K562 (cell line): ENCODE measurements at regions not wholly inside any gene's neighbourhood (a gene's known extent, or its start where the extent isn't known, plus 50 kb on each side); places are given as distances from the start of the nearest gene placed in this dataset.

Experiments
- ATAC-seq: fragments of 200-7000 bp; cut with Tn5 transposase; 3 replicates; pipeline ENCODE4 v1.9.1; 2020; ENCODE audit warnings: moderate library complexity
- BruUV-seq: library from RNA; stranded (reverse); fragments of 400-500 nt; replicated peaks from 2 replicates; lab custom pipeline; 2021; lab: Mats Ljungman, UMichigan
- CTCF ChIA-PET: fragments of 300-600 bp; formaldehyde crosslinking; extraction: SDS; loops from one replicate; lab custom pipeline; 2021; ENCODE audit warnings: low intra/inter-chr PET ratio; lab: Yijun Ruan, JAX
- POLR2A ChIA-PET: fragments of 300-600, 350-650 bp; sonication (Branson Sonifier 250); formaldehyde crosslinking; extraction: SDS; loops from one replicate; lab custom pipeline; 2021; ENCODE audit warnings: antibody characterized with exemption, inconsistent platforms; lab: Yijun Ruan, JAX
- DNase-seq, 4 experiments: peaks; one replicate each; pipeline versions ENCODE4 v3.0.0 to v3.0.0-alpha.2; 2011 to 2018; ENCODE audit warnings: low spot score in 3 of 4, mixed read lengths in 3 of 4; ENCODE audit errors: extremely low read depth in 1 of 4
- FAIRE-seq: peaks from 2 replicates; lab custom pipeline; 2011; peaks lifted over from hg19 to GRCh38; lab: Jason Lieb, UNC
- H2AFZ ChIP-seq: 2 replicates; pipeline ENCODE4 v1.6.0; 2011; ENCODE audit warnings: low read depth, low read length, control low read depth, inconsistent platforms
- H3K27ac ChIP-seq: fragments of 200-600 bp; 3 replicates; pipeline ENCODE4 v1.8.0; 2011; ENCODE audit warnings: low read depth, mild to moderate bottlenecking, control low read depth, inconsistent platforms, low read length, moderate library complexity, mixed read lengths; ENCODE audit errors: extremely low read depth
- H3K27me3 ChIP-seq, 2 experiments: fragments of 300-600 bp in 1 of 2; 2 replicates in 1 of 2; 3 replicates in 1 of 2; pipeline versions ENCODE4 v1.6.0 to v1.8.0; 2011; ENCODE audit warnings: inconsistent platforms in 2 of 2, low read length in 2 of 2, mild to moderate bottlenecking in 1 of 2, mixed read lengths in 1 of 2, moderate library complexity in 1 of 2; ENCODE audit not compliant: control insufficient read depth in 2 of 2, insufficient read depth in 2 of 2
- H3K36me3 ChIP-seq: fragments of 300-600 bp; 3 replicates; pipeline ENCODE4 v1.8.0; 2011; ENCODE audit warnings: mild to moderate bottlenecking, low read length, inconsistent platforms; ENCODE audit not compliant: control insufficient read depth, insufficient read depth
- H3K4me1 ChIP-seq, 2 experiments: fragments of 200-600 bp in 1 of 2; replicated peaks in 1 of 2; 2 replicates in 1 of 2; 3 replicates in 1 of 2; pipeline versions ENCODE4 v1.5.1 to v1.8.0; 2011; ENCODE audit warnings: inconsistent platforms in 2 of 2, low read length in 2 of 2, mild to moderate bottlenecking in 1 of 2, mixed read lengths in 1 of 2, moderate library complexity in 1 of 2; ENCODE audit not compliant: control insufficient read depth in 2 of 2, insufficient read depth in 2 of 2
- H3K4me2 ChIP-seq: 2 replicates; pipeline ENCODE4 v1.6.1; 2011; ENCODE audit warnings: low read length, control low read depth, inconsistent platforms, mixed read lengths; ENCODE audit not compliant: insufficient read depth
- H3K4me3 ChIP-seq: fragments of 200-600 bp; sonication (generic), shearing (Covaris generic); 2 replicates; pipeline ENCODE4 v1.5.1; 2016; ENCODE audit warnings: control low read depth, inconsistent platforms
- H3K79me2 ChIP-seq: fragments of 200-600 bp; 3 replicates; pipeline ENCODE4 v1.8.0; 2011; ENCODE audit warnings: low read length, inconsistent platforms; ENCODE audit not compliant: control insufficient read depth, insufficient read depth
- H3K9ac ChIP-seq, 2 experiments: 2 replicates each; pipeline versions ENCODE4 v1.6.0 to v1.6.1; 2011; ENCODE audit warnings: low read depth in 2 of 2, low read length in 2 of 2, control low read depth in 1 of 2, inconsistent platforms in 1 of 2, mild to moderate bottlenecking in 1 of 2, mixed read lengths in 1 of 2; ENCODE audit not compliant: insufficient read depth in 1 of 2
- H3K9me1 ChIP-seq: one replicate; pipeline ENCODE4 v1.6.0; 2011; ENCODE audit warnings: inconsistent platforms, mild to moderate bottlenecking, low read length, moderate library complexity; ENCODE audit not compliant: control insufficient read depth, insufficient read depth
- H3K9me3 ChIP-seq: replicated peaks from 2 replicates; pipeline ENCODE4 v1.5.1; 2011; ENCODE audit warnings: low read depth, low read length, inconsistent platforms; ENCODE audit not compliant: control insufficient read depth, insufficient read depth
- H4K20me1 ChIP-seq: replicated peaks from 2 replicates; pipeline ENCODE4 v1.6.1; 2011; ENCODE audit warnings: low read length, inconsistent platforms, mixed read lengths; ENCODE audit not compliant: control insufficient read depth, insufficient read depth
- KLF16 ChIP-seq: IDR thresholded peaks from 2 replicates; pipeline ENCODE4 v1.6.1; 2016; ENCODE audit warnings: antibody characterized with exemption
- NCOA4 ChIP-seq: fragments of 450-650 bp; IDR thresholded peaks from 2 replicates; pipeline ENCODE4 v1.6.1; 2018; ENCODE audit warnings: mild to moderate bottlenecking; ENCODE audit not compliant: partially characterized antibody
- ZNF445 ChIP-seq: fragments of 250-450 bp; sonication (Bioruptor Pico); IDR thresholded peaks from 2 replicates; pipeline ENCODE4 v1.4.0; 2020; ENCODE audit warnings: low read depth, mild to moderate bottlenecking, moderate library complexity
- WGBS: fragments of 100-300 bp; shearing (Covaris generic); methylation state at CpG from one replicate; pipeline ENCODE4 v1.1.6; 2016; ENCODE audit warnings: low coverage, mixed read lengths; ENCODE audit not compliant: insufficient coverage; ENCODE audit errors: missing lambda C conversion rate; 5-methylcytosine and 5-hydroxymethylcytosine counted together
- in situ Hi-C: fragments of 300-500 bp; cut with MboI; formaldehyde crosslinking; loops from 4 replicates; pipeline ENCODE4 v1.15.0; 2018; ENCODE audit warnings: inconsistent platforms, mixed read lengths
- intact Hi-C: fragments of 100-400 bp; cut with micrococcal nuclease; formaldehyde crosslinking; loops from 2 replicates; pipeline ENCODE4 v1.14.2; 2022
- TF ChIP-seq, protein P1 (sequence below): sonication (generic); formaldehyde crosslinking; IDR thresholded peaks from 2 replicates; pipeline ENCODE4 v1.8.0; 2022; ENCODE audit warnings: mild to moderate bottlenecking, missing genetic modification reagents
- TF ChIP-seq, protein P2 (sequence below): IDR thresholded peaks from 2 replicates; pipeline ENCODE4 v1.6.1; 2016; ENCODE audit warnings: missing genetic modification characterization, missing compliant biosample characterization

GRCh38 chr16:86980644-86981043 lies 336.5 kb downstream of the C16orf95 start (continued):
- TF ChIP-seq ZNF445, result no peak

DNA sequence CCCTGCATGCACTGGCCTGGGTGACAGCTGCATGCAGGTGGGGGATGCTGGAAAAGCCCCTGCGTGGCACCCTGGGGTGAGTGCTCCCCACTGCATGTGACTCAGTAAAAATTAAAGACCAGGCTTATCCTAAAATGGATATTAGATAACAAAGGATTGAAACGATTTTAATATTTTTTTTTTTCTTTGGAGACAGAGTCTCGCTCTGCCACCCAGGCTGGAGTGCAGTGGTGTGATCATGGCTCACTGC lies 334.9 kb downstream of the C16orf95 start:
- no peaks in the 10 kb centered on the region for H3K9me3 ChIP-seq
- TF ChIP-seq KLF16 (no peak), NCOA4 (no peak)
- TF ChIP-seq, protein P1, sequence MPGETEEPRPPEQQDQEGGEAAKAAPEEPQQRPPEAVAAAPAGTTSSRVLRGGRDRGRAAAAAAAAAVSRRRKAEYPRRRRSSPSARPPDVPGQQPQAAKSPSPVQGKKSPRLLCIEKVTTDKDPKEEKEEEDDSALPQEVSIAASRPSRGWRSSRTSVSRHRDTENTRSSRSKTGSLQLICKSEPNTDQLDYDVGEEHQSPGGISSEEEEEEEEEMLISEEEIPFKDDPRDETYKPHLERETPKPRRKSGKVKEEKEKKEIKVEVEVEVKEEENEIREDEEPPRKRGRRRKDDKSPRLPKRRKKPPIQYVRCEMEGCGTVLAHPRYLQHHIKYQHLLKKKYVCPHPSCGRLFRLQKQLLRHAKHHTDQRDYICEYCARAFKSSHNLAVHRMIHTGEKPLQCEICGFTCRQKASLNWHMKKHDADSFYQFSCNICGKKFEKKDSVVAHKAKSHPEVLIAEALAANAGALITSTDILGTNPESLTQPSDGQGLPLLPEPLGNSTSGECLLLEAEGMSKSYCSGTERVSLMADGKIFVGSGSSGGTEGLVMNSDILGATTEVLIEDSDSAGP (CRISPR knock-in tag), result no peak
- TF ChIP-seq, protein P2, sequence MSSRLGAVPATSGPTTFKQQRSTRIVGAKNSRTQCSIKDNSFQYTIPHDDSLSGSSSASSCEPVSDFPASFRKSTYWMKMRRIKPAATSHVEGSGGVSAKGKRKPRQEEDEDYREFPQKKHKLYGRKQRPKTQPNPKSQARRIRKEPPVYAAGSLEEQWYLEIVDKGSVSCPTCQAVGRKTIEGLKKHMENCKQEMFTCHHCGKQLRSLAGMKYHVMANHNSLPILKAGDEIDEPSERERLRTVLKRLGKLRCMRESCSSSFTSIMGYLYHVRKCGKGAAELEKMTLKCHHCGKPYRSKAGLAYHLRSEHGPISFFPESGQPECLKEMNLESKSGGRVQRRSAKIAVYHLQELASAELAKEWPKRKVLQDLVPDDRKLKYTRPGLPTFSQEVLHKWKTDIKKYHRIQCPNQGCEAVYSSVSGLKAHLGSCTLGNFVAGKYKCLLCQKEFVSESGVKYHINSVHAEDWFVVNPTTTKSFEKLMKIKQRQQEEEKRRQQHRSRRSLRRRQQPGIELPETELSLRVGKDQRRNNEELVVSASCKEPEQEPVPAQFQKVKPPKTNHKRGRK (tag), result peak; percentile 81
- H4K20me1 ChIP-seq, result no peaks in the 10 kb centered on the region
- 3% methylated on average over 3 of the region's 3 CpGs for WGBS
- no peak overlapping the region for H3K27ac ChIP-seq
- intact Hi-C loops, result no loop called here
- no peak overlapping the region for H3K4me2 ChIP-seq
- DNase-seq (no peak), ATAC-seq (no peak), FAIRE-seq (no peak)
- ChIA-PET POLR2A (no interaction called here), CTCF (no interaction called here)
- peaks cover 0 to 11% of the 10 kb centered on the region in 2 experiments; a peak in 2 of 5 replicates for H3K27me3 ChIP-seq
- no peaks in the 10 kb centered on the region; a peak in 1 of 5 replicates for H3K4me1 ChIP-seq
- H3K9me1 ChIP-seq, result no peaks in the 10 kb centered on the region
- no peaks in the 10 kb centered on the region for H3K36me3 ChIP-seq
- in situ Hi-C loops, result no loop called here
- H2AFZ ChIP-seq, result no peak overlapping the region
- H3K9ac ChIP-seq, result no peak overlapping the region
- no peak overlapping the region for H3K4me3 ChIP-seq
- H3K79me2 ChIP-seq, result no peaks in the 10 kb centered on the region
- no TSS peak for BruUV-seq
